NT2/D1 (cell line): ENCODE measurements at regions not wholly inside any gene's neighbourhood (a gene's known extent, or its start where the extent isn't known, plus 50 kb on each side); places are given as distances from the start of the nearest gene placed in this dataset.
A peak's percentile ranks its signal among the peaks of the same experiment; 100 is the strongest.

ENCODE experiments used
- DNase-seq: peaks from one replicate; pipeline ENCODE4 v3.0.0-alpha.2; 2011; ENCODE audit warnings: low read depth, low spot score
- H3K27me3 ChIP-seq: 2 replicates; pipeline ENCODE4 v1.6.0; 2011; ENCODE audit warnings: mild to moderate bottlenecking; ENCODE audit not compliant: insufficient read length, insufficient read depth
- H3K36me3 ChIP-seq: 2 replicates; pipeline ENCODE4 v1.6.1; 2011; ENCODE audit warnings: mild to moderate bottlenecking, low read length, mixed read lengths; ENCODE audit not compliant: insufficient read depth, insufficient read length
- H3K4me1 ChIP-seq: 2 replicates; pipeline ENCODE4 v1.5.1; 2011; ENCODE audit not compliant: insufficient read depth, insufficient read length
- H3K4me3 ChIP-seq: 2 replicates; pipeline ENCODE4 v1.5.1; 2011; ENCODE audit warnings: low read depth; ENCODE audit not compliant: insufficient read length
- H3K9ac ChIP-seq: 2 replicates; pipeline ENCODE4 v1.6.0; 2011; ENCODE audit warnings: low read depth; ENCODE audit not compliant: insufficient read length
- H3K9me3 ChIP-seq: 2 replicates; pipeline ENCODE4 v1.5.1; 2011; ENCODE audit warnings: mild to moderate bottlenecking, low read length; ENCODE audit not compliant: insufficient read depth
- SUZ12 ChIP-seq: IDR thresholded peaks from 2 replicates; pipeline ENCODE4 v1.6.1; 2011; ENCODE audit not compliant: insufficient read length, insufficient read depth; ENCODE audit errors: extremely low read depth
- YY1 ChIP-seq: IDR thresholded peaks from 2 replicates; pipeline ENCODE4 v1.6.1; 2011; ENCODE audit not compliant: insufficient read length, insufficient read depth
- ZNF274 ChIP-seq: IDR thresholded peaks from 2 replicates; pipeline ENCODE4 v1.6.1; 2011; ENCODE audit warnings: mild to moderate bottlenecking, low read depth, low read length

DNA sequence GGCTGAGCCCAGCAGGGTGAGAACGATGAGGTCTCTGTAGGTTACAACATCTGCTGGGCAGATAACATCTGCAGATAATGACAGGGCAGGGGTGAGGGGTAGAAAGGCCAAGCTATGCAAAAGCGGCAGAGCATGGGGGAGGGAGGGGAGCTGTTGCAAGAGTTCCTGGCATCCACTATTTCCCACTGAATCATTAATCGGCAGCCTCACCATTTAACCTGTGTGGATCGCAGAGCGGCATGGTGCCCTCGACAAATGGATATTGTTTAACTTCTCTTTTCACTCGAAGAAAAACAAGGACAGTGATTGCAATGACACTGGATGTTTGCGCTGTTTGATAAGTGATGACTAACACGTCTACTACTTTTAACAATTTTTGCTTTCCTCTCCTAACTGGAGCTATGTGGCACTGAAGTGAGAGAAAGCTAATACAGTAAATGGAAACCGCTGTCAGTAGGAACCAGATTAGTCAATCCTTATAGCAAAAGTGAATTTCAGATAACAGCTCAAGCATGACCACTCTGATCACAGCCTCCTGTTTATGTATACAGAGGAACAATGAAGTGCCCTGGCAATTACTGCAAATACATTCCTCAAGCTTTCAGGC is 381.5 kb downstream of the TFAP2A start:
- DNase-seq: no peak
- TF ChIP-seq SUZ12 (no peak), ZNF274 (no peak), YY1 (no peak)
- H3K36me3 ChIP-seq: no peaks in the 10 kb centered on the region
- H3K4me3 ChIP-seq: no peak overlapping the region
- H3K9me3 ChIP-seq: no peaks in the 10 kb centered on the region
- no peaks in the 10 kb centered on the region for H3K27me3 ChIP-seq
- H3K9ac ChIP-seq: no peak overlapping the region
- H3K4me1 ChIP-seq: peaks cover 3% of the 10 kb centered on the region

DNA sequence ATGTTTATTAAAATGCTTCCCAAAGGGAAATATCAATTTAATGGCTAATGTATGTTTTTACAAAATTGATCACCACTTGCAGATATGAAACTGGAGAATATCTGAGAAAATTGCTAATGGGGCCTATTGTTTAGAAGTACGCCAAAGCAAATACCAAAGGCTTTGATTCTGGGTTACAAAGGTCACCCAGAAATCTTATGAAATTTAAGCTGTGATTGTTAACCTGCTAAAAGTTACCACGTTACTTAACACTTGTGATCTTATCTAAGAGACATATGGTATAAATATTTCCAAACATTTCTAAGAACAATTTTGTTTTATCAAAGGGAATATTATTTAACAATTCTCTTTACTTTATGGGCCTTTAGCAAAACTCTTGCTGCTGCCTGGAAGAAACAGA is 383.3 kb downstream of the TFAP2A start:
- no peak for DNase-seq

DNA sequence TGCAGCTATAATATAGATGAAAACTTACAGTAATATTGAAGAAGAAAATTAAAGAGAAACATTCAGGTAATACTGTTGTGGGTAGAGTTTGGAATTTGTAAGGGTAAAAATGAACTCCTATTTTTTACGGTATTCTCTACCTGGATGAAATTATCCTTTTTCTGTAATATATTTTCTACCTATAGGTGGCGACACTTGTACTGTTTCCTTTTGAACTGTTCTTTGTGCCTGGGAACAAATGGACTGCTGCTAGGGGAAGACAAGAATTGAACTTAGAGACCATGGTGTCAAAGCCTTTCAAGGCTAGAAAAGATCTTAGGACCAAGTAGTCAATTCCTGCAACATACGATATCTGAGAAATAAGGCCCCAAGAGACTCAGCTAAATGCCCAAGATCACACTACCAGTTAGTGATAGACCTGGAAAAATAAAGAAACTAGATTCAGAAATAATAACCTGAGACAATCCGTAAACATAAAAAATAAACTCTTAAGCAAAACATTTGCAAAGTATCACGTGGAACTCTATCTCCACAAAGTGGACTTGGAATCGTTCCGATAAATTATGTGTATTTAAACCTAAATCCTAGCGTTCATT is 383.8 kb downstream of the TFAP2A start:
- Histone ChIP-seq H3K4me3 (no peak overlapping the region), H3K9me3 (no peaks in the 10 kb centered on the region), H3K27me3 (no peaks in the 10 kb centered on the region), H3K36me3 (no peaks in the 10 kb centered on the region), H3K4me1 (peaks cover 3% of the 10 kb centered on the region), H3K9ac (no peak overlapping the region)
- TF ChIP-seq YY1: no peak
- no peak for TF ChIP-seq ZNF274
- no peak for TF ChIP-seq SUZ12
- DNase-seq: peak; percentile 6

More for the DNA sequence above, 383.3 kb downstream of the TFAP2A start:
- Histone ChIP-seq H3K4me3 (no peak overlapping the region), H3K9ac (no peak overlapping the region), H3K36me3 (no peaks in the 10 kb centered on the region), H3K9me3 (no peaks in the 10 kb centered on the region), H3K27me3 (no peaks in the 10 kb centered on the region), H3K4me1 (peaks cover 3% of the 10 kb centered on the region)
- TF ChIP-seq YY1 (no peak), SUZ12 (no peak), ZNF274 (no peak)

- Histone ChIP-seq H3K27me3 (no peaks in the 10 kb centered on the region), H3K4me3 (no peak overlapping the region), H3K9me3 (no peaks in the 10 kb centered on the region), H3K4me1 (peaks cover 2% of the 10 kb centered on the region), H3K36me3 (no peaks in the 10 kb centered on the region), H3K9ac (no peak overlapping the region)
- DNase-seq: no peak
- no peak for TF ChIP-seq SUZ12
- no peak for TF ChIP-seq ZNF274
These were observed 386.7 kb downstream of the TFAP2A start for GRCh38 chr6:10028222-10028621.

GRCh38 chr6:10019851-10020250 is 395.0 kb downstream of the TFAP2A start:
- Histone ChIP-seq H3K36me3 (no peaks in the 10 kb centered on the region), H3K4me3 (no peak overlapping the region), H3K9ac (no peak overlapping the region), H3K9me3 (no peaks in the 10 kb centered on the region), H3K27me3 (no peaks in the 10 kb centered on the region), H3K4me1 (no peaks in the 10 kb centered on the region)
- DNase-seq: no peak
- TF ChIP-seq SUZ12: no peak
- TF ChIP-seq YY1: no peak
- no peak for TF ChIP-seq ZNF274

DNA sequence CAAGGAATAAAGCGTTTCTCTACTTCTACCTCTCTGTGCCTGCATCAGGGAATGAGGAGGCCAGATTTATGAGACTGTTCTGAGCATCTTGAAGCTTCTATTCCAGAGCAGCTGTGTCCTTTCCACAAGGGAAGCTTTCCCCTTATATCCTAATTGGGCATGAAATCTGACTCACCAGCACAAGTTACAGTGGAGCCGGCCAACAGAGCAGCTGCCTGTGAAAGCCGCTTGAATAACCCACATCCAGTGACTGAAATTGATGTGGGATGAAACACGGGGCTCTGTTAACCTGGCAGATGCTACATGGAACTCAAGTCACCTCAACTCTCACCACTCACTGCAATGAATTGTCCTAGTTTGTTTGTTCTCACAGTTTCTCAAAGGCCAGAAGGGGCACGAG is 400.3 kb downstream of the TFAP2A start:
- no peak for DNase-seq
- H3K36me3 ChIP-seq: no peaks in the 10 kb centered on the region
- peaks cover 6% of the 10 kb centered on the region for H3K9me3 ChIP-seq
- no peak for TF ChIP-seq ZNF274
- no peaks in the 10 kb centered on the region for H3K4me1 ChIP-seq
- H3K27me3 ChIP-seq: no peaks in the 10 kb centered on the region
- H3K9ac ChIP-seq: no peak overlapping the region
- H3K4me3 ChIP-seq: no peak overlapping the region

DNA sequence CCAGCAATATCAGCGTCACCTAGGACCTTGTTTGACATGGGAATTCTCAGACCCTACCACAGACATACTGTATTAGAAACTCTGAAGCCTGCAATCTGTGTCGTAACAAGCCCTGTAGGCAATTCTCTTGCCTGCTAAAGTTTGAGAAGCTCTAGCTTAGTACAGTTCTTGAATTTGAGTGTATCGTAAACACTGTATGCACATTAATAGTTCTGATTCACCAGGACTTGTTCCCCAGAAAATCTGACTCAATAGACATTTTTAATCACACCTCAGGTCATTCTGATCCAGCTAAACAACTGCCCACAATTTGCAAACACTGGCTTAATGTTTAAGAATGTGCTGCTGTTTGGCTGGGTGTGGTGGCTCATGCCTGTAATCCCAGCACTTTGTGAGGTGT is 414.3 kb downstream of the TFAP2A start:
- DNase-seq: no peak
- Histone ChIP-seq H3K4me3 (no peak overlapping the region), H3K9ac (no peak overlapping the region), H3K9me3 (no peaks in the 10 kb centered on the region), H3K4me1 (no peaks in the 10 kb centered on the region), H3K27me3 (no peaks in the 10 kb centered on the region), H3K36me3 (no peaks in the 10 kb centered on the region)
- TF ChIP-seq ZNF274 (no peak), SUZ12 (no peak), YY1 (no peak)

DNA sequence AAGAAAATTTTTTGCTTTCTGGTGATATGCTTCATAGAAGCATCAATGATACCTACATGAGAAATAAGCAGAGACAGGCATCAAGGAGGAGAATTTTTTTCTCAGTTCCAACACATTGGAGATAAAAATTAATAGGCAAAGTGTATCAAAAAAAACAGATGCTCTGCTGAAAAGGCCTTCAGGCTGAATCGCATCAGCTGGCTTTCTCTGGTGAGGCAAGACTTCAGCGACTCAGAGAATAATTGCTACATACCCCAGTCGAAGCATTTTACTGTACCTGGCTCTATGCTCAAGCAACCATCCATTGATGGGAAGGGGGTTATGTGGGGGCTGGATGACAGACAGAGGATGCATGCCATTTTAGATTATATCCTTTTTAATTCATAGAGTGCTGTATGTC is 415.1 kb downstream of the TFAP2A start:
- no peaks in the 10 kb centered on the region for H3K27me3 ChIP-seq
- TF ChIP-seq ZNF274: no peak
- H3K4me1 ChIP-seq: no peaks in the 10 kb centered on the region
- H3K4me3 ChIP-seq: no peak overlapping the region
- no peaks in the 10 kb centered on the region for H3K36me3 ChIP-seq
- H3K9me3 ChIP-seq: no peaks in the 10 kb centered on the region
- no peak overlapping the region for H3K9ac ChIP-seq
- no peak for DNase-seq
